GM21786 (cell line): ENCODE measurements at regions not wholly inside any gene's neighbourhood (a gene's known extent, or its start where the extent isn't known, plus 50 kb on each side); places are given as distances from the start of the nearest gene placed in this dataset.

Source experiments
- ATAC-seq: cut with Tn5 transposase; IDR thresholded peaks from one replicate; pipeline ENCODE4 v1.9.1; 2021; ENCODE audit not compliant: unreplicated experiment

GRCh38 chr20:63060057-63060991, 53.6 kb upstream of the BHLHE23 start:
- ATAC-seq, result no peak

DNA sequence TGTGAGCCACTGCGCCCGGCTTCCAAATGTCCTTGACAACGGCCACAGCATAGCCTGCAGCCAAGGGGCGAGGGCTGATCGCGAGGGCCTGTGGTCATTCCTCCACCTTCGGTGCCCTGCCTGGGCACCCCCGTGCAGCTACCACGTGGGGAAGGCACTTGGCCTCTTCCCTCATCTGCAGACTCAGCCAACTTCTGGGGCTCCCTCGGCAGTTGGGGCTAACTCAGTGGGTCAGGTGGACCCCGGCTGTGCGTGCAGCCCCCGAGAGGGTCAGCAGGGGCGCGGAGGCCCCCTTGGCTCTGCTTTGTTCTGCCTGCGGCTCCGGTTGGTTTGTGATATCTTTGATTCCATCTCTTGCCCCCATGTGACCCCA, 52.9 kb upstream of the BHLHE23 start:
- ATAC-seq, result no peak

DNA sequence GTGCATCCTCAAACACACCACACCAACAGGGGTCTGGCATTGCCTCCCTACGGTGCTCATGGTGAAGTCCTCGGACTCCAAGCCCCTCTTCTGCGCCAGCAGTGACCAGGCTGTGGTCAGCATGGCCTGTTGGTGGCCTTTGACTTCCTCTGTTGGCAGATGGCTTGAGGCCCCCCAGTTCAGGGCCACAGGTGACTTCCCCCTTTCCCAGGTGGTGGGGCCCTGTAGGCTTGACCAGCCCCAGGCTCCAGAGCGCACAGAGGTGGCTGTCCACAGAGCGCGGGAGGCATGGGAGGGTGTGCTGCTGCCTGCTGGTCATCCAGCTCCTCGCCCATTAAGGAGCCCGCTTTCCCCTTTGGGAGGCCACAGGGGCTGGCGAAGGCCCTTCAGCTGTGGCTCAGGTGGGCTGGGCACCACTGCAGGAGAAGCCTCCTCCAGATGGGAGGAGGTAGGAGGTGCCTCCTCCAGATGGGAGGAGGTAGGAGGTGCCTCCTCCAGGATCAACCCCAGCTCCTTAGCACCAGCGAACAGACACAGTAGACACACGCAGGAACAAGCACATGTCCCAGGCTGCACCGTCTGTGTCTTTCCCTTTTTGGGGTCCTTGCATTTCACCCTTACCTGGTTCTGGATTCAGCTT, 52.1 kb upstream of the BHLHE23 start:
- ATAC-seq, result no peak

DNA sequence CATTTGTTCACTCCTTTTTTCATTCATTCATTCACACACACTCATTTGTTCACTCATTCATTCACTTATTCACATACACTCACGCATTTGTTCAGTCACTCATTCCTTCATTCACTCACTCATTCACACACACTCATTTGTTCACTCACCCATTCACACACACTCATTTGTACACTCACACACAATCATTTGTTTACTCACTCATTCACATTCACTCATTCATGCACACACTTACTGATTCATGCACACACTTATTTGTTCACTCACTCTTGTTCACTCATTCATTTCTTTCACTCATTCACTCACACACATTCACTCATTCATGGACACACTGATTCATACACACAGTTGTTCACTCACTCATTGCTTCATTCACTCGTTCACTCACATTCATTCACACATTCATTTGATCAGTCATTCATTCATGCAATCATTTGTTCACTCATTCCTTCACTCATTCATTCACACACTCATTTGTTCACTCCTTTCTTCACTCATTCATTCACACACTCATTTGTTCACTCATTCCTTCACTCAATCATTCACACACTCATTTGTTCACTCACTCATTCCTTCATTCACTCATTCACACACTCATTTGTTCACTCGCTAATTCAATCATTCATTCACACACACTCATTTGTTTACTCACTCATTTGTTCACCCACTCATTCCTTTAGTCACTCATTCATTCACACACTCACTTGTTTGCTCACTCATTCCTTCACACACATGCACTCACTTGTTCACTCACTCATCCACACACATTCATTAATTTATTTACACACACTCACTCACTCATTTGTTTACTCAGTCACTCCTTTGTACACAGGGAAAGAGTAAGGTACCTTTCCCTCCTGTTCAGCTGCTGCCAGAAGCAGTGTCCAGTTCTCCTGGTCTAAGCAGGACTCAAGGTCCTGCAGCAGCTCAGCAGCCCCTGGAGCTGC, 50.7 kb upstream of the BHLHE23 start:
- ATAC-seq, result no peak

- no peak for ATAC-seq
Observed at GRCh38 chr20:63056236-63057170, 49.7 kb upstream of the BHLHE23 start.
